AG09309 (cell line): ENCODE measurements at regions not wholly inside any gene's neighbourhood (a gene's known extent, or its start where the extent isn't known, plus 50 kb on each side); places are given as distances from the start of the nearest gene placed in this dataset.

Source experiments
- DNase-seq: peaks from one replicate; pipeline ENCODE4 v3.0.0-alpha.2; 2010; ENCODE audit warnings: low read depth
- H3K4me3 ChIP-seq: 2 replicates; pipeline ENCODE4 v1.5.1; 2011; ENCODE audit warnings: mild to moderate bottlenecking, low read depth, low read length, moderate library complexity; ENCODE audit not compliant: control insufficient read depth
- TF ChIP-seq, protein P1 (sequence below): IDR thresholded peaks from 2 replicates; pipeline ENCODE4 v1.5.1; 2011; ENCODE audit warnings: mild to moderate bottlenecking, low read depth, low read length, inconsistent platforms; ENCODE audit not compliant: insufficient read depth, control insufficient read depth; ENCODE audit errors: missing control alignments

- TF ChIP-seq, protein P1, sequence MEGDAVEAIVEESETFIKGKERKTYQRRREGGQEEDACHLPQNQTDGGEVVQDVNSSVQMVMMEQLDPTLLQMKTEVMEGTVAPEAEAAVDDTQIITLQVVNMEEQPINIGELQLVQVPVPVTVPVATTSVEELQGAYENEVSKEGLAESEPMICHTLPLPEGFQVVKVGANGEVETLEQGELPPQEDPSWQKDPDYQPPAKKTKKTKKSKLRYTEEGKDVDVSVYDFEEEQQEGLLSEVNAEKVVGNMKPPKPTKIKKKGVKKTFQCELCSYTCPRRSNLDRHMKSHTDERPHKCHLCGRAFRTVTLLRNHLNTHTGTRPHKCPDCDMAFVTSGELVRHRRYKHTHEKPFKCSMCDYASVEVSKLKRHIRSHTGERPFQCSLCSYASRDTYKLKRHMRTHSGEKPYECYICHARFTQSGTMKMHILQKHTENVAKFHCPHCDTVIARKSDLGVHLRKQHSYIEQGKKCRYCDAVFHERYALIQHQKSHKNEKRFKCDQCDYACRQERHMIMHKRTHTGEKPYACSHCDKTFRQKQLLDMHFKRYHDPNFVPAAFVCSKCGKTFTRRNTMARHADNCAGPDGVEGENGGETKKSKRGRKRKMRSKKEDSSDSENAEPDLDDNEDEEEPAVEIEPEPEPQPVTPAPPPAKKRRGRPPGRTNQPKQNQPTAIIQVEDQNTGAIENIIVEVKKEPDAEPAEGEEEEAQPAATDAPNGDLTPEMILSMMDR = no peak
Measured at GRCh38 chr12:74971201-74971600, 238.4 kb downstream of the KCNC2 start.

DNA sequence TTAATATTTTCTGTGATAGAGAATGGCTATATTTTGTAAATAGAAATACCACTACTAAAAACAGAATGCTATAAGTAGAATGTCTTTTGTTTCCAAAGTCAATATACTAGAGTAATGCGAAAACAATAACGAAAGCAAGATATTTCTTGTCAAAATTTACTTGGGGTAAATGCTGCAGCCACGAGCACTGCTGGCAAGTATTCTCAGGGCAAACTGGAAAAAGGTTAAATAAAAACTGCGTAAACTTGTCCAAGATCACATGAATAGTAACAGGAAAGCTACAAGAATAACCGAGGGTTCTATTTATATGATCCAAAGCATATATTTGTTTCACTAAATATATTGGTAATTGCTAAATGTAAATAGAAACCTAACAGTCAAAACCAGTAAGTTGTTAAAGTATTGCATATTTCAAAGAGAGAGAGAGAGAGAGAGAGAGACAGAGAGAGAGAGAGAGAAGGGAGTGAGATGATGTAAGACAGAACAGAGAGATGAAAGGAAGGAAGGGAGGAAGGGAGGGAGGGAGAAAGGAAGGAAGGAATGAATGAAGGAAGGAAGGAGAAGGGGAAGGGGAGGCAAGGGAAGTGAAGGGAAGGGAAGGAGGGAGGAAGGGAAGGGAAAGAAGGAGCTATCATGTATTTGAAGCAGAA is 231.7 kb downstream of the KCNC2 start:
- no peak overlapping the region for H3K4me3 ChIP-seq
- TF ChIP-seq, protein P1 = no peak
- no peak for DNase-seq

More at GRCh38 chr12:74971201-74971600, 238.4 kb downstream of the KCNC2 start:
- no peak for DNase-seq
- H3K4me3 ChIP-seq = no peak overlapping the region

GRCh38 chr12:74980510-74980909 is 229.1 kb downstream of the KCNC2 start:
- TF ChIP-seq, protein P1 = no peak
- DNase-seq = no peak
- no peak overlapping the region for H3K4me3 ChIP-seq

GRCh38 chr12:74981541-74981940 is 228.1 kb downstream of the KCNC2 start:
- no peak overlapping the region for H3K4me3 ChIP-seq
- no peak for DNase-seq
- TF ChIP-seq, protein P1 = no peak

- H3K4me3 ChIP-seq = no peak overlapping the region
- TF ChIP-seq, protein P1 = no peak
- no peak for DNase-seq
Measured at GRCh38 chr12:74983917-74984316, 225.7 kb downstream of the KCNC2 start.

DNA sequence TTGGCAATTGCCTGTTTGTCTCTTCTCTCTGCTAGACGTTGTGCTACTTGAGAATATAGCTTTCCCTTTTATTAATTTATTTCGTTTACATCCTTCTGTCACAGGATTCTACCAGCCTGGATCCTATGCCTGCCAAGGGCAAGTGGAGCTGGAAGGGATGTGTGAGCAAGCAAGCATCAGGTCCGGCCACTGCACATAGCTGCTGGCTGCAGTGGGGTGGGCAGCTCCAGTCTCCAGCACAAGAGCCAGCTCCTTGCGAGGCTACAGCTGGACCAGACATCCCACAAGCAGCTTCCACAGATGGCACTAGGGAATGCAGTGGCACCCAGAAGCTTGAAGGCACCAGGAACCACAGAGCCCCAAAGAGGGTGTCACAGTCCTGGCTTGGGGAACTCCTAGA is 225.0 kb downstream of the KCNC2 start:
- DNase-seq = no peak
- H3K4me3 ChIP-seq = no peak overlapping the region
- TF ChIP-seq, protein P1 = no peak

DNA sequence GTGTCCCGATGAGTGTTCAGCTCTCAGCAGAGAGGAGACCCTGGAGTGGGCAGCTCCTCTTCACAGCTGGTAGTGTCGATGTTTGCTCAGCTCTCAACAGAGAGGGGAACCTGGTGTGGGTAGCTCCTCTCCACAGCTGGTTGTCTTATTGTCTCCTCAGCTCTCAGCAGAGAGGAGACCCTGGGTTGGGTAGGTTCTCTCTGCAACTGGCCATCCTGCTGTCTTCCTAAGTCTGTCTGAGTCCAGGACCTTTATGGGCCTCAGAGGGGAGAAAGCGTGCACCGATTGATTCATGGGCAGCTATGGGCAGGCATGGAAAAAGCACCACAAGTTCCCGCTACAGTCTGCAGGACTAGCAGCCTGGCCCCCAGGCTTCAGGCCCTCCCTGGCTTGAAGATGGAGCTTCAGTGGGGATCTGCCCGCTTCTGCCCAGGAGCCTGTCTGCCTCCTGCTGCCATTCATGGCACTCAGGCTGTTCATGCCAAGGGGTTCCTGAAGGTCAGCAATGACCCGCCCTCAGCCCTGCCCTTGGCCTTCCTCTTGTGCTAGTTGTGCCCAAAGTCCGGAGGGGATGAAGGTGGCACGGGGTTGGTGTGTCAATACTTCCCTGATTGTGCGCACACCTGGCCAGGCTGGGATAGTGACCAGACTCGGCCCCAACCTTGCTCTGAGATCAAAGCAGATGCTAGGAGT is 224.2 kb downstream of the KCNC2 start:
- no peak for DNase-seq
- no peak overlapping the region for H3K4me3 ChIP-seq
- TF ChIP-seq, protein P1 = no peak
